ENCODE measurements at regions not wholly inside any gene's neighbourhood (a gene's known extent, or its start where the extent isn't known, plus 50 kb on each side); places are given as distances from the start of the nearest gene placed in this dataset.
"Not testable (repeated sequence)": the region's sequence is repeated elsewhere in the genome, so short reads cannot be mapped to it uniquely, and the experiment has no call there.

DNA sequence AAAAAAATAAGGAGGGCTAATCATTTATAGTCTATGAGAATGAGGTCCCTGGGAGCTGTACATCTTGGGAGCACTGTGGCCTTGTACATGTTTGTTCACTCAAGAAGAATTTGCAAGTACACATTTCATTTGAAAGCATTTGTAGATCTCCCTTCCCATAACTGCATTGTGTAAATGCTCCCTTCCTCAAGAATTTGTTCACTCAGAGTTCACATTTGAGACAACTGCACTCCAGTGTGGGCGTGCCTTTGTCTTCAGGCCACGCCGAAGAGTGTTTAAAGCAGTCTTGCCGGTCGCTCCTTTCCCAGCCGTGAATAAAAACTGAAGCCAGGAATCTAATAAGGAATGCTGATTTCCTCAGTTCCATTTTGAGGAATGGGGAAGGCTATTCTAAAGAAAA lies 291.1 kb upstream of the LYZL1 start:
- TF ChIP-seq, protein P1, sequence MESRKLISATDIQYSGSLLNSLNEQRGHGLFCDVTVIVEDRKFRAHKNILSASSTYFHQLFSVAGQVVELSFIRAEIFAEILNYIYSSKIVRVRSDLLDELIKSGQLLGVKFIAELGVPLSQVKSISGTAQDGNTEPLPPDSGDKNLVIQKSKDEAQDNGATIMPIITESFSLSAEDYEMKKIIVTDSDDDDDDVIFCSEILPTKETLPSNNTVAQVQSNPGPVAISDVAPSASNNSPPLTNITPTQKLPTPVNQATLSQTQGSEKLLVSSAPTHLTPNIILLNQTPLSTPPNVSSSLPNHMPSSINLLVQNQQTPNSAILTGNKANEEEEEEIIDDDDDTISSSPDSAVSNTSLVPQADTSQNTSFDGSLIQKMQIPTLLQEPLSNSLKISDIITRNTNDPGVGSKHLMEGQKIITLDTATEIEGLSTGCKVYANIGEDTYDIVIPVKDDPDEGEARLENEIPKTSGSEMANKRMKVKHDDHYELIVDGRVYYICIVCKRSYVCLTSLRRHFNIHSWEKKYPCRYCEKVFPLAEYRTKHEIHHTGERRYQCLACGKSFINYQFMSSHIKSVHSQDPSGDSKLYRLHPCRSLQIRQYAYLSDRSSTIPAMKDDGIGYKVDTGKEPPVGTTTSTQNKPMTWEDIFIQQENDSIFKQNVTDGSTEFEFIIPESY (IDR thresholded peaks at IDR 0.05): no peak
- no peak for TF ChIP-seq FOXA1 (IDR thresholded peaks at IDR 0.05)
- TF ChIP-seq, protein P2, sequence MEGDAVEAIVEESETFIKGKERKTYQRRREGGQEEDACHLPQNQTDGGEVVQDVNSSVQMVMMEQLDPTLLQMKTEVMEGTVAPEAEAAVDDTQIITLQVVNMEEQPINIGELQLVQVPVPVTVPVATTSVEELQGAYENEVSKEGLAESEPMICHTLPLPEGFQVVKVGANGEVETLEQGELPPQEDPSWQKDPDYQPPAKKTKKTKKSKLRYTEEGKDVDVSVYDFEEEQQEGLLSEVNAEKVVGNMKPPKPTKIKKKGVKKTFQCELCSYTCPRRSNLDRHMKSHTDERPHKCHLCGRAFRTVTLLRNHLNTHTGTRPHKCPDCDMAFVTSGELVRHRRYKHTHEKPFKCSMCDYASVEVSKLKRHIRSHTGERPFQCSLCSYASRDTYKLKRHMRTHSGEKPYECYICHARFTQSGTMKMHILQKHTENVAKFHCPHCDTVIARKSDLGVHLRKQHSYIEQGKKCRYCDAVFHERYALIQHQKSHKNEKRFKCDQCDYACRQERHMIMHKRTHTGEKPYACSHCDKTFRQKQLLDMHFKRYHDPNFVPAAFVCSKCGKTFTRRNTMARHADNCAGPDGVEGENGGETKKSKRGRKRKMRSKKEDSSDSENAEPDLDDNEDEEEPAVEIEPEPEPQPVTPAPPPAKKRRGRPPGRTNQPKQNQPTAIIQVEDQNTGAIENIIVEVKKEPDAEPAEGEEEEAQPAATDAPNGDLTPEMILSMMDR (IDR thresholded peaks at IDR 0.05; ENCODE audit: low read depth, low read length, missing input control): no peak
- no peak for TF ChIP-seq RXRA (IDR thresholded peaks at IDR 0.05)
- TF ChIP-seq TAF1 (conservative IDR thresholded peaks at IDR 0.05): no peak
- no peak for TF ChIP-seq FOXA2 (IDR thresholded peaks at IDR 0.05)
- no peak for TF ChIP-seq HNF4A (conservative IDR thresholded peaks at IDR 0.05)
- no peak for TF ChIP-seq JUND (IDR thresholded peaks at IDR 0.05)
- TF ChIP-seq EGR1 (IDR thresholded peaks at IDR 0.05; ENCODE audit: low read depth in 2 of 2): no peak
- no peak for TF ChIP-seq GABPA (IDR thresholded peaks at IDR 0.05 in 1 of 2, conservative IDR thresholded peaks at IDR 0.05 in 1 of 2)
- TF ChIP-seq SP1 (IDR thresholded peaks at IDR 0.05): no peak
- H3K4me3 ChIP-seq (ENCODE audit: low read depth in 1 of 3, low read length in 3 of 3): no peak overlapping the region

DNA sequence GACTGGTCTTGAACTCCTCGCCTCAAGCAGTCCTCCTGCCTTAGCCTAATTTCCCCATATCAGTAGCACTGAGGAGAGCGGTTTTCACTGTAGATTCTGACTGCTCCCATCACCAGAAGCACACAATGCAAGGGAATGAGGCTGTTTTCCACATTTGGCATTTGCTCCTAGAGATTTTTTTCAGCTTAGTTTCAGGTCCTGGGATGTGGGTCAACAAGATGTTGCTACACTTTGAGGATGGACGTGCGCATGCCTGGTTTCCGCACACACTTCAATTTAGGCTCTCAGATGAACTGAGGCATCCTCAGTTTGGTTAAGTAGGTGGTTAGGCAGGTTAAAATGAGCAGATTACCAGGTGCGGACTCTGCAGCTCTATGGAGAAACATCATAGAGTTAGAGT lies 287.1 kb upstream of the LYZL1 start:
- Histone ChIP-seq H3K36me3 (ENCODE audit: control insufficient read depth in 4 of 4, insufficient read depth in 3 of 4, low read depth in 1 of 4, low read length in 3 of 4) (no peaks in the 10 kb centered on the region), H3K27ac (ENCODE audit: low read depth in 1 of 2, low read length in 2 of 2) (no peak overlapping the region), H3K27me3 (ENCODE audit: control insufficient read depth in 4 of 4, insufficient read depth in 4 of 4, low read length in 3 of 4) (no peaks in the 10 kb centered on the region), H3K9ac (ENCODE audit: low read depth in 1 of 2, low read length in 2 of 2) (no peak overlapping the region), H3K9me3 (ENCODE audit: control insufficient read depth in 4 of 4, low read length in 3 of 4) (no peaks in the 10 kb centered on the region), H3K4me1 (ENCODE audit: control insufficient read depth in 4 of 4, insufficient read depth in 4 of 4, low read length in 3 of 4) (no peaks in the 10 kb centered on the region), H3K4me3 (ENCODE audit: low read depth in 1 of 3, low read length in 3 of 3) (no peak overlapping the region)
- DNase-seq (ENCODE audit: low spot score): no peak
- 93% methylated on average over 6 of the region's 6 CpGs for WGBS
- TF ChIP-seq YY1 (IDR thresholded peaks at IDR 0.05) (no peak), FOXA2 (IDR thresholded peaks at IDR 0.05) (no peak), RXRA (IDR thresholded peaks at IDR 0.05) (no peak), NR2F2 (IDR thresholded peaks at IDR 0.05) (no peak), SP1 (IDR thresholded peaks at IDR 0.05) (no peak), JUND (IDR thresholded peaks at IDR 0.05) (no peak), EGR1 (IDR thresholded peaks at IDR 0.05; ENCODE audit: low read depth in 2 of 2) (no peak), GABPA (IDR thresholded peaks at IDR 0.05 in 1 of 2, conservative IDR thresholded peaks at IDR 0.05 in 1 of 2) (no peak), RAD21 (IDR thresholded peaks at IDR 0.05) (no peak), HNF4A (conservative IDR thresholded peaks at IDR 0.05) (no peak), FOXA1 (IDR thresholded peaks at IDR 0.05) (no peak)
- TF ChIP-seq, protein P3, sequence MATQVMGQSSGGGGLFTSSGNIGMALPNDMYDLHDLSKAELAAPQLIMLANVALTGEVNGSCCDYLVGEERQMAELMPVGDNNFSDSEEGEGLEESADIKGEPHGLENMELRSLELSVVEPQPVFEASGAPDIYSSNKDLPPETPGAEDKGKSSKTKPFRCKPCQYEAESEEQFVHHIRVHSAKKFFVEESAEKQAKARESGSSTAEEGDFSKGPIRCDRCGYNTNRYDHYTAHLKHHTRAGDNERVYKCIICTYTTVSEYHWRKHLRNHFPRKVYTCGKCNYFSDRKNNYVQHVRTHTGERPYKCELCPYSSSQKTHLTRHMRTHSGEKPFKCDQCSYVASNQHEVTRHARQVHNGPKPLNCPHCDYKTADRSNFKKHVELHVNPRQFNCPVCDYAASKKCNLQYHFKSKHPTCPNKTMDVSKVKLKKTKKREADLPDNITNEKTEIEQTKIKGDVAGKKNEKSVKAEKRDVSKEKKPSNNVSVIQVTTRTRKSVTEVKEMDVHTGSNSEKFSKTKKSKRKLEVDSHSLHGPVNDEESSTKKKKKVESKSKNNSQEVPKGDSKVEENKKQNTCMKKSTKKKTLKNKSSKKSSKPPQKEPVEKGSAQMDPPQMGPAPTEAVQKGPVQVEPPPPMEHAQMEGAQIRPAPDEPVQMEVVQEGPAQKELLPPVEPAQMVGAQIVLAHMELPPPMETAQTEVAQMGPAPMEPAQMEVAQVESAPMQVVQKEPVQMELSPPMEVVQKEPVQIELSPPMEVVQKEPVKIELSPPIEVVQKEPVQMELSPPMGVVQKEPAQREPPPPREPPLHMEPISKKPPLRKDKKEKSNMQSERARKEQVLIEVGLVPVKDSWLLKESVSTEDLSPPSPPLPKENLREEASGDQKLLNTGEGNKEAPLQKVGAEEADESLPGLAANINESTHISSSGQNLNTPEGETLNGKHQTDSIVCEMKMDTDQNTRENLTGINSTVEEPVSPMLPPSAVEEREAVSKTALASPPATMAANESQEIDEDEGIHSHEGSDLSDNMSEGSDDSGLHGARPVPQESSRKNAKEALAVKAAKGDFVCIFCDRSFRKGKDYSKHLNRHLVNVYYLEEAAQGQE (IDR thresholded peaks at IDR 0.05): no peak
- TF ChIP-seq, protein P4, sequence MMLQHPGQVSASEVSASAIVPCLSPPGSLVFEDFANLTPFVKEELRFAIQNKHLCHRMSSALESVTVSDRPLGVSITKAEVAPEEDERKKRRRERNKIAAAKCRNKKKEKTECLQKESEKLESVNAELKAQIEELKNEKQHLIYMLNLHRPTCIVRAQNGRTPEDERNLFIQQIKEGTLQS (IDR thresholded peaks at IDR 0.05): no peak
- TF ChIP-seq, protein P2 (IDR thresholded peaks at IDR 0.05; ENCODE audit: low read depth, low read length, missing input control): no peak
- TF ChIP-seq, protein P1 (IDR thresholded peaks at IDR 0.05): no peak

More for the DNA sequence above, 291.1 kb upstream of the LYZL1 start:
- H3K9me3 ChIP-seq (ENCODE audit: control insufficient read depth in 4 of 4, low read length in 3 of 4): no peaks in the 10 kb centered on the region
- 82% methylated on average over 6 of the region's 6 CpGs for WGBS
- H3K36me3 ChIP-seq (ENCODE audit: control insufficient read depth in 4 of 4, insufficient read depth in 3 of 4, low read depth in 1 of 4, low read length in 3 of 4): no peaks in the 10 kb centered on the region
- H3K9ac ChIP-seq (ENCODE audit: low read depth in 1 of 2, low read length in 2 of 2): no peak overlapping the region
- H3K27me3 ChIP-seq (ENCODE audit: control insufficient read depth in 4 of 4, insufficient read depth in 4 of 4, low read length in 3 of 4): no peaks in the 10 kb centered on the region
- no peak overlapping the region for H3K27ac ChIP-seq (ENCODE audit: low read depth in 1 of 2, low read length in 2 of 2)
- no peaks in the 10 kb centered on the region for H3K4me1 ChIP-seq (ENCODE audit: control insufficient read depth in 4 of 4, insufficient read depth in 4 of 4, low read length in 3 of 4)
- no peak for DNase-seq (ENCODE audit: low spot score)

DNA sequence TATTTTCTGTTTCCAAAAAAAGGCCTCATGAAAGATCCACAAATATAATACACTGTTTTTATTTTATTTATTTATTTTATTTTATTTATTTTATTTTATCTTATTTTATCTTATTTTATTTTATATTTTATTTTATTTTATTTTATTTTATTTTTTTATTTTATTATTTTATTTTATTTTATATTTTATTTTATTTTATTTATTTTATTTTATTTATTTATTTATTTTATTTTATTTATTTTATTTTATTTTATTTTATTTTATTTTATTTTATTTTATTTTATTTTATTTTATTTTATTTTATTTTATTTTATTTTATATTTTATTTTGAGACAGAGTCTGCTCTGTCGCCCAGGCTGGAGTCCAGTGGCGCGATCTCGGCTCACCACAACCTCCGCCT lies 285.9 kb upstream of the LYZL1 start:
- H3K36me3 ChIP-seq (ENCODE audit: control insufficient read depth in 4 of 4, insufficient read depth in 3 of 4, low read depth in 1 of 4, low read length in 3 of 4); H3K27me3 ChIP-seq (ENCODE audit: control insufficient read depth in 4 of 4, insufficient read depth in 4 of 4, low read length in 3 of 4); H3K9me3 ChIP-seq (ENCODE audit: control insufficient read depth in 4 of 4, low read length in 3 of 4); DNase-seq (ENCODE audit: low spot score); H3K4me3 ChIP-seq (ENCODE audit: low read depth in 1 of 3, low read length in 3 of 3); H3K27ac ChIP-seq (ENCODE audit: low read depth in 1 of 2, low read length in 2 of 2); H3K9ac ChIP-seq (ENCODE audit: low read depth in 1 of 2, low read length in 2 of 2); H3K4me1 ChIP-seq (ENCODE audit: control insufficient read depth in 4 of 4, insufficient read depth in 4 of 4, low read length in 3 of 4): not testable (repeated sequence)
- WGBS: 97% methylated on average over 5 of the region's 5 CpGs
